A673 (cell line): ENCODE measurements at regions not wholly inside any gene's neighbourhood (a gene's known extent, or its start where the extent isn't known, plus 50 kb on each side); places are given as distances from the start of the nearest gene placed in this dataset.

ENCODE experiments used
- CTCF ChIP-seq: fragments of 300-800, 200-600 bp; sonication (generic); conservative IDR thresholded peaks from 2 replicates; pipeline ENCODE4 v1.5.1; 2017; ENCODE audit warnings: low read depth, mild to moderate bottlenecking, antibody characterized with exemption, low read length, moderate library complexity, mixed read lengths
- EZH2 ChIP-seq: fragments of 200-600 bp; sonication (generic); IDR thresholded peaks from 2 replicates; pipeline ENCODE4 v1.6.1; 2017; ENCODE audit warnings: borderline replicate concordance, low read depth, mild to moderate bottlenecking, mixed read lengths, antibody characterized with exemption, low read length; ENCODE audit not compliant: poor library complexity, severe bottlenecking

DNA sequence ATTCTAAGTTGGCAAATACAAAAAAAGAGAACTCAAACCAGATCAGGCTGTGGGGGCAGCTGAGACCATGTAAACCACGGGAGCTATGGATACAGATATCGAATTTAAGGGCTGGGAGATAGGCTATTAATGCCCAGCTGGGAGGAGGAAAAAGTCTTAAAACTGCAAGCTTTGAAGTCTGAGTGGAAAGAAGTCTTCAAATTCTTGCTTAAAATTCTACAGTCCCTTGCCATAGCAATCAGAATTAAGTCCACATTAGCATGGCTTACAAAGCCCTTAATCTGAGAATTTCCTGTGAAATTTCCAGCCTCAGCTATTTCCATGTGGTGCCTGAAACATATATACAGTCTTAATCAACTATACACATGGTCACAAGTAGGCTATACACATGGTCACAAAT, 465.0 kb upstream of the HSF2 start:
- TF ChIP-seq CTCF (no peak), EZH2 (no peak)
